SH-SY5Y (cell line): ENCODE measurements at regions not wholly inside any gene's neighbourhood (a gene's known extent, or its start where the extent isn't known, plus 50 kb on each side); places are given as distances from the start of the nearest gene placed in this dataset.

ENCODE experiments used
- GATA2 ChIP-seq: IDR thresholded peaks from 2 replicates; pipeline ENCODE4 v1.6.1; 2011; ENCODE audit warnings: mild to moderate bottlenecking, low read depth, low read length
- GATA3 ChIP-seq: IDR thresholded peaks from 2 replicates; pipeline ENCODE4 v1.6.1; 2011; ENCODE audit warnings: low read depth, mild to moderate bottlenecking, low read length, moderate library complexity

- TF ChIP-seq GATA2 (no peak), GATA3 (no peak)
Observed at GRCh38 chr2:7902251-7902765, 779.5 kb upstream of the ID2 start.
